Neural progenitor cell (in vitro differentiated cells): ENCODE measurements at regions not wholly inside any gene's neighbourhood (a gene's known extent, or its start where the extent isn't known, plus 50 kb on each side); places are given as distances from the start of the nearest gene placed in this dataset.

ENCODE experiments used
- EZH2 ChIP-seq: fragments of 200-600 bp; sonication (generic); IDR thresholded peaks from 2 replicates; pipeline ENCODE4 v1.6.1; 2017; ENCODE audit warnings: antibody characterized with exemption, mild to moderate bottlenecking, moderate library complexity
- TF ChIP-seq, protein P1 (sequence below): fragments of 200-600 bp; sonication (generic); IDR thresholded peaks from 2 replicates; pipeline ENCODE4 v1.5.1; 2017; ENCODE audit warnings: antibody characterized with exemption, mild to moderate bottlenecking

- TF ChIP-seq EZH2: no peak
- TF ChIP-seq, protein P1, sequence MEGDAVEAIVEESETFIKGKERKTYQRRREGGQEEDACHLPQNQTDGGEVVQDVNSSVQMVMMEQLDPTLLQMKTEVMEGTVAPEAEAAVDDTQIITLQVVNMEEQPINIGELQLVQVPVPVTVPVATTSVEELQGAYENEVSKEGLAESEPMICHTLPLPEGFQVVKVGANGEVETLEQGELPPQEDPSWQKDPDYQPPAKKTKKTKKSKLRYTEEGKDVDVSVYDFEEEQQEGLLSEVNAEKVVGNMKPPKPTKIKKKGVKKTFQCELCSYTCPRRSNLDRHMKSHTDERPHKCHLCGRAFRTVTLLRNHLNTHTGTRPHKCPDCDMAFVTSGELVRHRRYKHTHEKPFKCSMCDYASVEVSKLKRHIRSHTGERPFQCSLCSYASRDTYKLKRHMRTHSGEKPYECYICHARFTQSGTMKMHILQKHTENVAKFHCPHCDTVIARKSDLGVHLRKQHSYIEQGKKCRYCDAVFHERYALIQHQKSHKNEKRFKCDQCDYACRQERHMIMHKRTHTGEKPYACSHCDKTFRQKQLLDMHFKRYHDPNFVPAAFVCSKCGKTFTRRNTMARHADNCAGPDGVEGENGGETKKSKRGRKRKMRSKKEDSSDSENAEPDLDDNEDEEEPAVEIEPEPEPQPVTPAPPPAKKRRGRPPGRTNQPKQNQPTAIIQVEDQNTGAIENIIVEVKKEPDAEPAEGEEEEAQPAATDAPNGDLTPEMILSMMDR: no peak
Observed at GRCh38 chr1:11400155-11400554, 78.8 kb upstream of the DISP3 start.
